Lower leg skin (tissue), 3 donors: ENCODE measurements at regions not wholly inside any gene's neighbourhood (a gene's known extent, or its start where the extent isn't known, plus 50 kb on each side); places are given as distances from the start of the nearest gene placed in this dataset.
"Not testable (repeated sequence)": the region's sequence is repeated elsewhere in the genome, so short reads cannot be mapped to it uniquely, and the experiment has no call there.

Experiments used
- CTCF ChIP-seq, 3 donors: fragments of 450-650 bp; IDR thresholded peaks; one replicate each; pipeline ENCODE4 v1.5.1; 2016; ENCODE audit warnings: antibody characterized with exemption in 3 of 3, mild to moderate bottlenecking in 3 of 3, moderate library complexity in 2 of 3
- POLR2A ChIP-seq, 2 donors: fragments of 450-650 bp; IDR thresholded peaks; one replicate each; pipeline ENCODE4 v1.6.1; 2016 to 2017; ENCODE audit warnings: antibody characterized with exemption in 2 of 2, mild to moderate bottlenecking in 1 of 2, moderate library complexity in 1 of 2

DNA sequence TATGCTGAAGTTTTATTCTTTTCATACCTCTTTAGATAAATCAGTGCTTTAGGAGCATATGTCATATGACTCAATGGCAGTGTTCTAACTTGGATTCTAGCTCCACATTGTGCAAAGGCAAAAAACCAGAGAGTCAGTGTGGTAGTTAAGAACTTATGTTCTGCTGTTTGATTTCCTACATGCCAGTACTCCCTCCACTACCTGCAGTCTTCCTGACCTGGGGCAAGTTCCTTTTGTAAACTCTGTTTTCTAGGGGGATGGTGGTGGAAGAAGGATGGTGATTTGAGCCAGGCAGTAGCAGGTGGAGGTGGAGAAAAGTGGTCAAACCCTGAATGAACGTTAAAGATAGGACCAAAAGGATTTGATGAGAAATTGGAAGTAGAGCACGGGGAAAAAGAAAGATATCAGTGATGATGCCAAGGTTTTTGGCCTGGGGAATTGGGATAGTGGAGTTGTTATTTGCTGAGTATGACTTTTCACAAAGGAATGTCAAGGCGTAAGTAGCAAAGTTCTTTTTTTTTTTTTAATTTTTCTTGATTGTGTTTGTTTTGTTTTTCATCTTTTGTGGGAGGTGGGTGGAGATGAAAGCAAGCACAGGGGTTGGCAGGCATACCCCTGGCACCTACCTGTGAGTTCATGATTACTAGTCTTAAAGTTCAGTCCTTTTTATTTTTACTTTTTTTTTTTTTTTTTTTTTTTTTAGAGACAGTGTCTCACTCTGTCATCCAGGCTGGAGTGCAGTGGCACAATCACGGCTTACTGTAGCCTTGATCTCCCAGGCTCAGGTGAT is 82.3 kb downstream of the SYT15B start:
- TF ChIP-seq CTCF, POLR2A (IDR thresholded peaks at IDR 0.05): not testable (repeated sequence)
